HG03354 (cell line): ENCODE measurements at regions not wholly inside any gene's neighbourhood (a gene's known extent, or its start where the extent isn't known, plus 50 kb on each side); places are given as distances from the start of the nearest gene placed in this dataset.

ENCODE experiments used
- ATAC-seq: cut with Tn5 transposase; IDR thresholded peaks from one replicate; pipeline ENCODE4 v1.9.1; 2021; ENCODE audit warnings: mild to moderate bottlenecking; ENCODE audit not compliant: unreplicated experiment, poor library complexity, severe bottlenecking

- ATAC-seq = no peak
Observed at GRCh38 chr3:64873400-64873799, 185.6 kb upstream of the ADAMTS9 start.

- ATAC-seq = no peak
Observed at GRCh38 chr3:64872345-64872744, 184.5 kb upstream of the ADAMTS9 start.

GRCh38 chr3:64871834-64872249 is 184.0 kb upstream of the ADAMTS9 start:
- no peak for ATAC-seq

GRCh38 chr3:64870876-64871646 is 183.3 kb upstream of the ADAMTS9 start:
- no peak for ATAC-seq

- ATAC-seq = no peak
Observed at GRCh38 chr3:64867224-64867623, 179.4 kb upstream of the ADAMTS9 start.

GRCh38 chr3:64865839-64866570 is 178.2 kb upstream of the ADAMTS9 start:
- ATAC-seq = no peak

- no peak for ATAC-seq
Observed at GRCh38 chr3:64863226-64864212, 175.7 kb upstream of the ADAMTS9 start.

- ATAC-seq = no peak
Observed at GRCh38 chr3:64861684-64862083, 173.9 kb upstream of the ADAMTS9 start.

- no peak for ATAC-seq
Observed at GRCh38 chr3:64860536-64860870, 172.7 kb upstream of the ADAMTS9 start.

GRCh38 chr3:64859625-64860535 is 172.1 kb upstream of the ADAMTS9 start:
- ATAC-seq = no peak

GRCh38 chr3:64856977-64857516 is 169.2 kb upstream of the ADAMTS9 start:
- no peak for ATAC-seq

- ATAC-seq = no peak
Observed at GRCh38 chr3:64856106-64856505, 168.3 kb upstream of the ADAMTS9 start.

- no peak for ATAC-seq
Observed at GRCh38 chr3:64853456-64853855, 165.7 kb upstream of the ADAMTS9 start.

GRCh38 chr3:64852738-64853137 is 164.9 kb upstream of the ADAMTS9 start:
- no peak for ATAC-seq

- ATAC-seq = no peak
Observed at GRCh38 chr3:64848822-64849221, 161.0 kb upstream of the ADAMTS9 start.

- ATAC-seq = no peak
Observed at GRCh38 chr3:64848127-64848800, 160.5 kb upstream of the ADAMTS9 start.

GRCh38 chr3:64844558-64844957 is 156.8 kb upstream of the ADAMTS9 start:
- no peak for ATAC-seq

- ATAC-seq = no peak
Observed at GRCh38 chr3:64837986-64838735, 150.4 kb upstream of the ADAMTS9 start.
